Thymus (tissue), 11 donors: ENCODE measurements at regions not wholly inside any gene's neighbourhood (a gene's known extent, or its start where the extent isn't known, plus 50 kb on each side); places are given as distances from the start of the nearest gene placed in this dataset.

Experiments used
- DNase-seq, 9 donors: peaks; one replicate each; pipeline ENCODE4 v3.0.0-alpha.2; 2013; ENCODE audit warnings: low spot score in 9 of 9, low read depth in 6 of 9, missing footprints in 1 of 9
- H3K27ac ChIP-seq, 2 donors: one replicate each; pipeline ENCODE4 v1.5.1; 2013; ENCODE audit warnings: control low read depth in 1 of 2, low read depth in 1 of 2, low read length in 1 of 2, mild to moderate bottlenecking in 1 of 2, moderate library complexity in 1 of 2
- H3K27me3 ChIP-seq, 2 donors: one replicate each; pipeline ENCODE4 v1.5.1; 2013; ENCODE audit warnings: low read length in 1 of 2; ENCODE audit not compliant: control insufficient read depth in 2 of 2, insufficient read depth in 1 of 2
- H3K36me3 ChIP-seq, 2 donors: one replicate each; pipeline ENCODE4 v1.5.1; 2013; ENCODE audit warnings: low read length in 1 of 2, mild to moderate bottlenecking in 1 of 2, moderate library complexity in 1 of 2; ENCODE audit not compliant: control insufficient read depth in 2 of 2, insufficient read depth in 2 of 2
- H3K4me1 ChIP-seq, 2 donors: one replicate each; pipeline ENCODE4 v1.5.1; 2013; ENCODE audit warnings: low read length in 2 of 2; ENCODE audit not compliant: control insufficient read depth in 2 of 2, insufficient read depth in 2 of 2
- H3K4me3 ChIP-seq, 2 donors: one replicate each; pipeline ENCODE4 v1.5.1; 2013; ENCODE audit warnings: low read length in 2 of 2, control low read depth in 1 of 2, mild to moderate bottlenecking in 1 of 2
- H3K9me3 ChIP-seq, 2 donors: one replicate each; pipeline ENCODE4 v1.5.1; 2013; ENCODE audit warnings: low read length in 1 of 2, mild to moderate bottlenecking in 1 of 2; ENCODE audit not compliant: control insufficient read depth in 2 of 2, insufficient read depth in 1 of 2
- WGBS: extraction: QIAGEN DNeasy Blood & Tissue Kit; methylation state at CpG from one replicate; pipeline ENCODE4 v1.1.7; 2013; 5-methylcytosine and 5-hydroxymethylcytosine counted together
- donor health status: healthy.

DNA sequence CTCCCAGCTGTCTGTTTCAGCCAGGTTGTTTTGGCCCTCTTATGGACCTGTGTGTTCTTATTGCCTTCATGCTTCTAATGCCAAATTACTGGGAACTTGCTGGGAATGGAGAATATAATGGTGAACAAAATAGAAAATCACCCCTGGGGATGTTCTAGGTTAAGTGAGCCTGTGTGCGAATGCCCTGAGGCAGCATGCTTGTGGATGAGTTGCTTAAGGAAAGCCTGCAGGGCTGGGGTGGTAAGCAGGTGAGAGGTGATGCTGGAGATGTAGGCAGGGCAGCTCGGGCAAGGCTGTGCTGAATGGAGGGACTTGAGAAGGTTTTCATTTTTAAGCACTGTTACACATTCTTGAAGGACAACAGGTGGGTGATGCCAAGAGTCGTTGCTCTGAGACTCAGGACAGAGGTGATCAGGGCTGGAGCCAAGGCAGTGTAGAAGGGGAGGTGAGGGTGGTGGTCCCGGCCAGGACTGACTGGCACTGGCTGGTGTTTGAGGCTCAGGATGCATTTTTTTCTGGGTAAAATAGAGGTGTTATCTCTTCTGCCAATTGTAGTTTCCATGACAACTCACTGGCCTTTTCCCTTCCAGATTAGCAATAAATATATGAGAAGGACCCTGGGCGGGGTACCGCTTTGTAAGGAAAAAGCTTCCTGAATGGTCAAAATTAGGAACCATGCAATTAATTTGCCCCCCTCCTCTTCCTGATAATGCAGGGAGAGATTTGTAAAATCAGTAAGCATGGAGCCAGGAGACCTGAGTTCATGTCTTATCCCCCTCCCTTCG is 342.8 kb downstream of the ICE1 start:
- H3K27me3 ChIP-seq, result no peaks in the 10 kb centered on the region
- H3K4me1 ChIP-seq, result no peaks in the 10 kb centered on the region
- WGBS, result 84% methylated on average over 7 of the region's 7 CpGs
- no peaks in the 10 kb centered on the region for H3K36me3 ChIP-seq
- no peak for DNase-seq
- no peak overlapping the region for H3K27ac ChIP-seq
- no peak overlapping the region for H3K4me3 ChIP-seq
- H3K9me3 ChIP-seq, result no peaks in the 10 kb centered on the region

DNA sequence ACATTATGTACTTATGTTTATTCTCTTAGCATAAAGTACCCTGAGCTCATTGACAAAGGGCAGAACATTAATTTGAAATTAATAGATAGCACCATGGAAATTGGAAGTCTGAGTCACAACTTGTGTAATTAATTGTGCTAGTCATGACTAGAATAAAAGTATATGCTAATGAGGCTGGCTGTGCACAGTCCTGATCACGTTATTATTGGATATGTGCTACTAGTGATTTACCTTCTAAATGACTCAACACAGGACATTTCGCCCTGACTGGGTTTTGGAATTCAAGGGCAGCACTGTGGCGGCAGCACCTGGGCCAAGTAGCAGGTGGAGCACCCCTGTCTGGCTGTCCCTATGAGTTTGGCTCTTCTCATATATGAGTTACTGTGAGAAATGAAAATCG is 341.8 kb downstream of the ICE1 start:
- DNase-seq, result no peak
- H3K9me3 ChIP-seq, result no peaks in the 10 kb centered on the region
- no peaks in the 10 kb centered on the region for H3K27me3 ChIP-seq
- H3K4me1 ChIP-seq, result no peaks in the 10 kb centered on the region
- H3K27ac ChIP-seq, result no peak overlapping the region
- 93% methylated on average over 4 of the region's 4 CpGs for WGBS
- no peak overlapping the region for H3K4me3 ChIP-seq
- H3K36me3 ChIP-seq, result no peaks in the 10 kb centered on the region

DNA sequence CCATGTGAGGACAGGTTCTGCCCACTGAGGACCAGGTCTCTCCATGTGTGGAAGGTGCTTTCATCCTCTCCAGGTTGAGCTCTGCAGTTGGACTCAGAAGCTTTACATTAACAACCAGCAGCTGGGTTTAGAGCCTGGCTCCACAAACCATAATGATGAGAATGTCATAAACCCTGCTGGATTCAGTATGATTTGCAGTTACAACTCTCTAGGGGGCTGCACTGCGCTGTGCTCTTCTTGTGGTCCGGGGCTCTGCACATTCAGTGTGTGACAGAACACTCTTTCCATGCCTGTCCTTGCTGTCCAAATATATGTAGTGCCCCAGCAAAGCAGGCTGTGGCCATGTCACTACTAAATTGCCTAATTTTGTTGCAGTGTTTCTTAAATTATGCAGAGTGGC is 334.3 kb downstream of the ICE1 start:
- H3K4me1 ChIP-seq, result no peaks in the 10 kb centered on the region
- no peaks in the 10 kb centered on the region for H3K36me3 ChIP-seq
- H3K27me3 ChIP-seq, result no peaks in the 10 kb centered on the region
- H3K4me3 ChIP-seq, result no peak overlapping the region
- DNase-seq, result no peak
- no peaks in the 10 kb centered on the region for H3K9me3 ChIP-seq
- 95% methylated on average over 2 of the region's 2 CpGs for whole genome bisulfite sequencing
- H3K27ac ChIP-seq, result no peak overlapping the region

DNA sequence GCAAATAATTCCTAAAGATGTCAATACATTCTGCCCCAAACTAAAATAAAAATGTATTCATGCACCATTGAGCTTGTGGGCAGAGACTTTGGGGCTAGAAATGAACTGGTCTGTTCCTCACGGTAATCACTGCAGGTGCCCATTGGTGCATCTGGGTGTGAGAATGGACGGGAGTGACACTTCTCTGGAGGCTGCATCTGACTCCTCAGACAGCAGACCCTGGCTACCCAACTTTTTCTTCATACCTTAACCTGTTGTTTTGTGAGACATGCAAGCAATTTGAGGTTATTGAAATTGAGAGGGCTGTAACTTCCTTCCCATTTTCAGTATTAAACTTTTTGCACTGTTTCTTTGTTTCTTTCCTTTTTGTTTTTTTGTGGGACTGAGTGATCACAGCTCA is 333.4 kb downstream of the ICE1 start:
- no peak overlapping the region for H3K4me3 ChIP-seq
- no peaks in the 10 kb centered on the region for H3K36me3 ChIP-seq
- H3K27ac ChIP-seq, result no peak overlapping the region
- WGBS, result 90% methylated on average over 2 of the region's 2 CpGs
- H3K27me3 ChIP-seq, result no peaks in the 10 kb centered on the region
- DNase-seq, result no peak
- no peaks in the 10 kb centered on the region for H3K9me3 ChIP-seq
- no peaks in the 10 kb centered on the region for H3K4me1 ChIP-seq

DNA sequence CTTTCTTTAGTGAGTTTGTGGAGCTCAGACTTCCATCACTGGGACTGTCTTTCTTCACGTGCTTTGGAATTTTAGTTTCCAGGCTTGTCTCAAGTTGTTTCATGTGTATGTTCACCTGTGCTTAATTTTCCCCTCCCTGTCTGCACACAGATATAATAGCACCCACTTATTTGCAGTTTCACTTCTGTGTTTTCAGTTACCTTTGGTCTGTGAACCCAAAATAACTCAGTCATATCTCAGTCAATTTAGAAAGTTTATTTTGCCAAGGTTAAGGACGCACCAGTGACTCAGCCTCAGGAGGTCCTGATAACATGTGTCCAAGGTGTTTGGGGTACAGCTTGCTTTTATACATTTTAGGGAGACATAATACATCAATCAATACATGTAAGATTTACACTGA is 330.4 kb downstream of the ICE1 start:
- H3K4me1 ChIP-seq, result no peaks in the 10 kb centered on the region
- no peaks in the 10 kb centered on the region for H3K36me3 ChIP-seq
- no peak overlapping the region for H3K4me3 ChIP-seq
- H3K9me3 ChIP-seq, result no peaks in the 10 kb centered on the region
- H3K27me3 ChIP-seq, result no peaks in the 10 kb centered on the region
- H3K27ac ChIP-seq, result no peak overlapping the region
- WGBS, result 90% methylated on average over 2 of the region's 2 CpGs
- DNase-seq, result no peak

DNA sequence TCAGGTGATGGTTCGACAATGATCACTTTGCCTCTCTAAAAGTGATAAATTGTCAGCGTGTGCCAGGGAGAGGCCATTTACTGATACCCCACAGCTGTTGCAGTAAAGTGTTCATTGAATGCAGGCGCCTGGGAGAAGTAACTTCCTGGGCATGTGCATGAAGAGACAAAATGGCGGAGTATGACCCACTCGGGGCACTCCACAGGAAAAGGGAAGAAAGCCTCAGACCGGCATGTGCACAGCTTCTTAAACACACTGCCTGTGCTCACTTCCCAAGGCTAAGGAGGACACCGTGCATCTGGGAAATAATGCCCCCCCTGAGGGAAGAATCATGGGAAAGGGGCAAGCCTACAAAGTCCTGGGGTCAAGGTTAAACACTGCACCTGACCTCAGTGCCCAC is 329.5 kb downstream of the ICE1 start:
- no peak overlapping the region for H3K27ac ChIP-seq
- H3K27me3 ChIP-seq, result no peaks in the 10 kb centered on the region
- H3K36me3 ChIP-seq, result no peaks in the 10 kb centered on the region
- H3K4me1 ChIP-seq, result no peaks in the 10 kb centered on the region
- DNase-seq, result no peak
- H3K9me3 ChIP-seq, result no peaks in the 10 kb centered on the region
- no peak overlapping the region for H3K4me3 ChIP-seq
- 79% methylated on average over 7 of the region's 7 CpGs for WGBS

DNA sequence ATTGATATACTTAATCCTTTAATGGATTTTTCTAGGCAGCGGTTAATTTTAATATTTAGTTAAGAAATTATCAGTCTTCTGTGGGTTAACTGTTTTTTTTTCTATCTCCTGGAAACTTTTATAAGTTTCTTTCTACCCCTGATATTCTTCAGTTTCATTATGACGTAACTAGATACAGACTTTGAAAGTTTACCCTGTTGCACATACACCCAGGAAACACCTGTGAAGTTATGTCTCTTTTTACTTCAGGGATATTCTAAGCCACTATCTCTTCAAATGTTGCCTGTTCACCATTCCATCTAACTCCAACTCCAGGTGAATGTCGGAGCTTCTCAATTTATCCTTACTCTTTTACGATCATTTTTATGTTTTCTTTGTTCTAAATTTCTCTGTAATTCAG is 329.0 kb downstream of the ICE1 start:
- DNase-seq, result no peak
- Histone ChIP-seq H3K9me3 (no peaks in the 10 kb centered on the region), H3K27ac (no peak overlapping the region), H3K36me3 (no peaks in the 10 kb centered on the region), H3K27me3 (no peaks in the 10 kb centered on the region), H3K4me3 (no peak overlapping the region), H3K4me1 (no peaks in the 10 kb centered on the region)
- 89% methylated on average over 4 of the region's 4 CpGs for WGBS

DNA sequence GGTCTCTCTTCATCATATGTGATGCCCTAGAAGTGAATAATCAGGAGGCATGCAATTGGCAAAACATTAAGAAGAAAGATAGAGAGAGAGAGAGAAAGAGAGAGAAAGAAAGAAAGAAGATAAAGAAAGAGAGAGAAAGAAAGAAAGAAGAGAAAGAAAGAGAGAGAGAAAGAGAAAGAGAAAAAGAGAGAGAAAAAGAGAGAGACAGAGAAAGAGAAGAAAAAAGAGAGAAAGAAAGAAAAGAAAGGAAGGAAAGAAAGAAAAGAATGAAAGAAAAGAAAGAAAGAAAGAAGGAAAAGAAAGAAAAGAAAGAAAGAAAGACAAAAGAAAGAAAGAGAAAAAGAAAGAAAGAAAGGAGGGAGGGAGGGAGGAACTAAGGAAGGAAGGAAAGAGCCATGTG is 318.9 kb downstream of the ICE1 start:
- no peak overlapping the region for H3K4me3 ChIP-seq
- no peaks in the 10 kb centered on the region for H3K36me3 ChIP-seq
- no peak overlapping the region for H3K27ac ChIP-seq
- no peaks in the 10 kb centered on the region for H3K4me1 ChIP-seq
- DNase-seq, result no peak
- H3K27me3 ChIP-seq, result no peaks in the 10 kb centered on the region
- no peaks in the 10 kb centered on the region for H3K9me3 ChIP-seq

DNA sequence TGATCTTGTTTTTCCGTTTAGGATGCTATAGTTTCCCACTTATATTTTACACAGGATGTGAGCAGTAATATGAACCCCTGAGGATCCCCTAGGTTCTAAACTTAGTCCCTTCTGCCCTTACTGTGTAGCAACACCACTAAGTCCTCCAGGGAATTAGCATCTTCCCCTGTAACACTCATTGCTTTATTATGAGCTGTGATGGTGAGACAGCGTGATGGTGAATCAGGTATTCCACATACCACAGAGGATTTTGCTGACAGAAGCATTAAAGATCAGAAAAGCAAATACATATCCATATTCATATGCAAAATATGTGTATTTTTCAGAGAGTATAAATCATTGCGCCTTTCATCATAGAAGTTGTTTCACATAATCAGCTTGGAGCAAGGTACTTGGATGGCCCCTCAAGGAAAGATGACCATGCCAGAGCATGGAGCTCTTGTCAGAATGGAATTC is 317.0 kb downstream of the ICE1 start:
- no peaks in the 10 kb centered on the region for H3K27me3 ChIP-seq
- H3K9me3 ChIP-seq, result no peaks in the 10 kb centered on the region
- DNase-seq, result no peak
- H3K4me1 ChIP-seq, result no peaks in the 10 kb centered on the region
- H3K27ac ChIP-seq, result no peak overlapping the region
- no peaks in the 10 kb centered on the region for H3K36me3 ChIP-seq
- H3K4me3 ChIP-seq, result no peak overlapping the region
- 87% methylated on average over 3 of the region's 3 CpGs for WGBS
